Chondrocyte (in vitro differentiated cells): ENCODE measurements at regions not wholly inside any gene's neighbourhood (a gene's known extent, or its start where the extent isn't known, plus 50 kb on each side); places are given as distances from the start of the nearest gene placed in this dataset.

Source experiments
- DNase-seq: peaks from one replicate; pipeline ENCODE4 v3.0.0; 2021; ENCODE audit warnings: mixed read lengths, low spot score
- H3K27ac Mint-ChIP-seq: one replicate; pipeline ENCODE4 v1.8.0; 2021; ENCODE audit warnings: mild to moderate bottlenecking, moderate library complexity, mixed read lengths; ENCODE audit not compliant: unreplicated experiment
- H3K27me3 Mint-ChIP-seq: 2 replicates; pipeline ENCODE4 v1.8.0; 2021; ENCODE audit warnings: low read depth, mixed read lengths
- H3K36me3 Mint-ChIP-seq: 2 replicates; pipeline ENCODE4 v1.8.0; 2021; ENCODE audit warnings: low read depth, mixed read lengths
- H3K4me1 Mint-ChIP-seq: 2 replicates; pipeline ENCODE4 v1.8.0; 2021; ENCODE audit warnings: low read depth, mild to moderate bottlenecking, mixed read lengths
- H3K4me3 Mint-ChIP-seq: one replicate; pipeline ENCODE4 v1.8.0; 2021; ENCODE audit warnings: mild to moderate bottlenecking, moderate library complexity, mixed read lengths; ENCODE audit not compliant: unreplicated experiment
- H3K9me3 Mint-ChIP-seq: 2 replicates; pipeline ENCODE4 v1.8.0; 2021; ENCODE audit warnings: low read depth, mixed read lengths
- TF ChIP-seq, protein P1 (sequence below): fragments of 200-600 bp; sonication (generic); IDR thresholded peaks from 2 replicates; pipeline ENCODE4 v1.5.0; 2021; ENCODE audit warnings: antibody characterized with exemption, mild to moderate bottlenecking, moderate library complexity

GRCh38 chr2:59570818-59571217 is 982.6 kb downstream of the BCL11A start:
- Mint-ChIP-seq H3K27ac (no peak overlapping the region), H3K36me3 (no peaks in the 10 kb centered on the region), H3K9me3 (no peaks in the 10 kb centered on the region)

GRCh38 chr2:59569124-59569523 is 984.3 kb downstream of the BCL11A start:
- Mint-ChIP-seq H3K27me3 (peaks cover 2% of the 10 kb centered on the region), H3K4me1 (peaks cover 27% of the 10 kb centered on the region)

More at GRCh38 chr2:59570818-59571217, 982.6 kb downstream of the BCL11A start:
- TF ChIP-seq, protein P1, sequence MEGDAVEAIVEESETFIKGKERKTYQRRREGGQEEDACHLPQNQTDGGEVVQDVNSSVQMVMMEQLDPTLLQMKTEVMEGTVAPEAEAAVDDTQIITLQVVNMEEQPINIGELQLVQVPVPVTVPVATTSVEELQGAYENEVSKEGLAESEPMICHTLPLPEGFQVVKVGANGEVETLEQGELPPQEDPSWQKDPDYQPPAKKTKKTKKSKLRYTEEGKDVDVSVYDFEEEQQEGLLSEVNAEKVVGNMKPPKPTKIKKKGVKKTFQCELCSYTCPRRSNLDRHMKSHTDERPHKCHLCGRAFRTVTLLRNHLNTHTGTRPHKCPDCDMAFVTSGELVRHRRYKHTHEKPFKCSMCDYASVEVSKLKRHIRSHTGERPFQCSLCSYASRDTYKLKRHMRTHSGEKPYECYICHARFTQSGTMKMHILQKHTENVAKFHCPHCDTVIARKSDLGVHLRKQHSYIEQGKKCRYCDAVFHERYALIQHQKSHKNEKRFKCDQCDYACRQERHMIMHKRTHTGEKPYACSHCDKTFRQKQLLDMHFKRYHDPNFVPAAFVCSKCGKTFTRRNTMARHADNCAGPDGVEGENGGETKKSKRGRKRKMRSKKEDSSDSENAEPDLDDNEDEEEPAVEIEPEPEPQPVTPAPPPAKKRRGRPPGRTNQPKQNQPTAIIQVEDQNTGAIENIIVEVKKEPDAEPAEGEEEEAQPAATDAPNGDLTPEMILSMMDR = no peak
- no peak for DNase-seq
- Mint-ChIP-seq H3K4me3 (no peak overlapping the region), H3K27me3 (peaks cover 2% of the 10 kb centered on the region), H3K4me1 (peaks cover 27% of the 10 kb centered on the region)

GRCh38 chr2:59568461-59568860 is 985.0 kb downstream of the BCL11A start:
- peaks cover 27% of the 10 kb centered on the region for H3K4me1 Mint-ChIP-seq
- H3K4me3 Mint-ChIP-seq = no peak overlapping the region
- TF ChIP-seq, protein P1 = no peak
- H3K27me3 Mint-ChIP-seq = peaks cover 2% of the 10 kb centered on the region
- H3K27ac Mint-ChIP-seq = no peak overlapping the region
- H3K9me3 Mint-ChIP-seq = no peaks in the 10 kb centered on the region
- no peak for DNase-seq
- no peaks in the 10 kb centered on the region for H3K36me3 Mint-ChIP-seq

More at GRCh38 chr2:59569124-59569523, 984.3 kb downstream of the BCL11A start:
- Mint-ChIP-seq H3K9me3 (no peaks in the 10 kb centered on the region), H3K4me3 (no peak overlapping the region), H3K36me3 (no peaks in the 10 kb centered on the region), H3K27ac (no peak overlapping the region)
- TF ChIP-seq, protein P1 = no peak
- no peak for DNase-seq

- no peak for DNase-seq
- TF ChIP-seq, protein P1 = no peak
- peaks cover 2% of the 10 kb centered on the region for H3K27me3 Mint-ChIP-seq
- H3K9me3 Mint-ChIP-seq = no peaks in the 10 kb centered on the region
- H3K36me3 Mint-ChIP-seq = no peaks in the 10 kb centered on the region
- H3K27ac Mint-ChIP-seq = peak overlapping the region; percentile 69
- H3K4me3 Mint-ChIP-seq = no peak overlapping the region
- H3K4me1 Mint-ChIP-seq = peaks cover 27% of the 10 kb centered on the region
Observed at GRCh38 chr2:59567151-59567550, 986.3 kb downstream of the BCL11A start.

DNA sequence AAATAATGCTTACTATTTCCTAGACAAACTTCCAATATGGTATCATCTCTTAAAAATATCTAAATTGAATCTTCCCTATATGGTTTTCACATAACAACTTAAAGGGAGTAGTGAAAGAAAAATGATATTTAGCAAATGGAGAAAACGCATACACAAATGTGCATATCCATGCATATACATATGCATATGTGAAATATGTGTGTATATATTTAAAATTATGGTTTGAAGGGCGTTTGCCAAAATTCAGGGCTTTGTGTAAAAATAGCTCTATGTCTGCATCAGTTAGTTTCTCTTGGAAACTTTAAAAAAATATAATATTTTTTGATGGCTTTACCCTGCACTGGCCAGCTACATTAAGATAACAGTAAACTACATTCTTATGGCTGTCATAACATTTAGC is 986.7 kb downstream of the BCL11A start:
- no peak for DNase-seq

More for the DNA sequence above, 986.7 kb downstream of the BCL11A start:
- peaks cover 2% of the 10 kb centered on the region for H3K27me3 Mint-ChIP-seq
- no peaks in the 10 kb centered on the region for H3K9me3 Mint-ChIP-seq
- H3K27ac Mint-ChIP-seq = no peak overlapping the region
- no peak overlapping the region for H3K4me3 Mint-ChIP-seq
- H3K4me1 Mint-ChIP-seq = peaks cover 27% of the 10 kb centered on the region
- TF ChIP-seq, protein P1 = no peak
- H3K36me3 Mint-ChIP-seq = no peaks in the 10 kb centered on the region
